ENCODE measurements at regions not wholly inside any gene's neighbourhood (a gene's known extent, or its start where the extent isn't known, plus 50 kb on each side); places are given as distances from the start of the nearest gene placed in this dataset.

DNA sequence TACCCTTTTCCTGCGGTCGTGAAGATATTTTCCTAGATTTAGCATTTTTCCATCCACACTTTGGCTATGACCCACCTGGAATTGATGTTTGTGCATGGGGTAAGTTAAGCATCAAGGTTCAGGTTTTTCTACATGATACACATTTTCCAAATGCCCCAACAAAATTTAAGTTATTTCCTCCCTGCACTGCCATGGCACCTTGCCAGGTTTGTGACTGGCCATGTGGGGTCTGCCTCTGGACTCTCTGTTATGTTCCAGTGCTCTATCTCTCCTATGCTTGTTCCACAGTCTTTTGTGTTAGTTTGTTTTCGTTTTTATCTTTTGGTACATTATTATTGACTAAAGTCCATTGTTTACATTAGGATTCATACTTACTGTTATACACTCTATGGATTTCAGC, 934.3 kb downstream of the TBC1D22A start:
- no peaks in the 10 kb centered on the region for H3K9me2 ChIP-seq (ENCODE audit: insufficient read depth)
- ChIA-PET RAD21 (ENCODE audit: low non-redundant PET in 1 of 2, low total read pairs in 2 of 2, uncharacterized antibody in 2 of 2, unreplicated experiment in 2 of 2) (no interaction called here), CTCF (no interaction called here), POLR2A (no interaction called here)
- no peaks in the 10 kb centered on the region for H3K4me1 ChIP-seq (ENCODE audit: control insufficient read depth in 1 of 2, insufficient read depth in 2 of 2, low read length in 2 of 2)
- intact Hi-C loops (cut with micrococcal nuclease) = no loop called here
- H3K36me3 ChIP-seq (ENCODE audit: control insufficient read depth in 1 of 2, insufficient read depth in 2 of 2, low read length in 2 of 2) = no peaks in the 10 kb centered on the region; a peak in 1 of 4 replicates
- no peaks in the 10 kb centered on the region for H3K79me2 ChIP-seq (ENCODE audit: insufficient read depth, low read length)
- TF ChIP-seq CEBPB (IDR thresholded peaks at IDR 0.05; ENCODE audit: low read depth) (no peak), ZFX (IDR thresholded peaks at IDR 0.05) (no peak), ELF1 (IDR thresholded peaks at IDR 0.05; ENCODE audit: borderline replicate concordance, low read depth) (no peak), SIN3A (IDR thresholded peaks at IDR 0.05; ENCODE audit: low read depth) (no peak), EGR1 (IDR thresholded peaks at IDR 0.05; ENCODE audit: low read depth) (no peak), ZNF274 (IDR thresholded peaks at IDR 0.05; ENCODE audit: low read depth, low read length) (no peak), EZH2 (IDR thresholded peaks at IDR 0.05) (no peak), YY1 (IDR thresholded peaks at IDR 0.05; ENCODE audit: extremely low read depth, insufficient replicate concordance, low read depth, low read length) (no peak), POLR2A (IDR thresholded peaks at IDR 0.05; ENCODE audit: borderline replicate concordance, extremely low read depth, insufficient read depth, insufficient read length) (no peak), CBX3 (IDR thresholded peaks at IDR 0.05; ENCODE audit: low read depth) (no peak), EZH2phosphoT487 (IDR thresholded peaks at IDR 0.05; ENCODE audit: borderline replicate concordance) (no peak), POLR2AphosphoS5 (IDR thresholded peaks at IDR 0.05; ENCODE audit: low read depth, low read length) (no peak), RAD21 (IDR thresholded peaks at IDR 0.05; ENCODE audit: low read depth) (no peak), TCF7L2 (IDR thresholded peaks at IDR 0.05; ENCODE audit: borderline replicate concordance, extremely low read depth, insufficient read depth, insufficient read length) (no peak)
- TF ChIP-seq, protein P1, sequence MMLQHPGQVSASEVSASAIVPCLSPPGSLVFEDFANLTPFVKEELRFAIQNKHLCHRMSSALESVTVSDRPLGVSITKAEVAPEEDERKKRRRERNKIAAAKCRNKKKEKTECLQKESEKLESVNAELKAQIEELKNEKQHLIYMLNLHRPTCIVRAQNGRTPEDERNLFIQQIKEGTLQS (IDR thresholded peaks at IDR 0.05) = no peak
- TF ChIP-seq, protein P2, sequence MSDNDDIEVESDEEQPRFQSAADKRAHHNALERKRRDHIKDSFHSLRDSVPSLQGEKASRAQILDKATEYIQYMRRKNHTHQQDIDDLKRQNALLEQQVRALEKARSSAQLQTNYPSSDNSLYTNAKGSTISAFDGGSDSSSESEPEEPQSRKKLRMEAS (IDR thresholded peaks at IDR 0.05) = no peak
- TF ChIP-seq, protein P3, sequence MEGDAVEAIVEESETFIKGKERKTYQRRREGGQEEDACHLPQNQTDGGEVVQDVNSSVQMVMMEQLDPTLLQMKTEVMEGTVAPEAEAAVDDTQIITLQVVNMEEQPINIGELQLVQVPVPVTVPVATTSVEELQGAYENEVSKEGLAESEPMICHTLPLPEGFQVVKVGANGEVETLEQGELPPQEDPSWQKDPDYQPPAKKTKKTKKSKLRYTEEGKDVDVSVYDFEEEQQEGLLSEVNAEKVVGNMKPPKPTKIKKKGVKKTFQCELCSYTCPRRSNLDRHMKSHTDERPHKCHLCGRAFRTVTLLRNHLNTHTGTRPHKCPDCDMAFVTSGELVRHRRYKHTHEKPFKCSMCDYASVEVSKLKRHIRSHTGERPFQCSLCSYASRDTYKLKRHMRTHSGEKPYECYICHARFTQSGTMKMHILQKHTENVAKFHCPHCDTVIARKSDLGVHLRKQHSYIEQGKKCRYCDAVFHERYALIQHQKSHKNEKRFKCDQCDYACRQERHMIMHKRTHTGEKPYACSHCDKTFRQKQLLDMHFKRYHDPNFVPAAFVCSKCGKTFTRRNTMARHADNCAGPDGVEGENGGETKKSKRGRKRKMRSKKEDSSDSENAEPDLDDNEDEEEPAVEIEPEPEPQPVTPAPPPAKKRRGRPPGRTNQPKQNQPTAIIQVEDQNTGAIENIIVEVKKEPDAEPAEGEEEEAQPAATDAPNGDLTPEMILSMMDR (IDR thresholded peaks at IDR 0.05 in 2 of 3, conservative IDR thresholded peaks at IDR 0.05 in 1 of 3; ENCODE audit: borderline replicate concordance in 1 of 3, insufficient read depth in 1 of 3, low read depth in 2 of 3, low read length in 2 of 3) = no peak
- TF ChIP-seq, protein P4, sequence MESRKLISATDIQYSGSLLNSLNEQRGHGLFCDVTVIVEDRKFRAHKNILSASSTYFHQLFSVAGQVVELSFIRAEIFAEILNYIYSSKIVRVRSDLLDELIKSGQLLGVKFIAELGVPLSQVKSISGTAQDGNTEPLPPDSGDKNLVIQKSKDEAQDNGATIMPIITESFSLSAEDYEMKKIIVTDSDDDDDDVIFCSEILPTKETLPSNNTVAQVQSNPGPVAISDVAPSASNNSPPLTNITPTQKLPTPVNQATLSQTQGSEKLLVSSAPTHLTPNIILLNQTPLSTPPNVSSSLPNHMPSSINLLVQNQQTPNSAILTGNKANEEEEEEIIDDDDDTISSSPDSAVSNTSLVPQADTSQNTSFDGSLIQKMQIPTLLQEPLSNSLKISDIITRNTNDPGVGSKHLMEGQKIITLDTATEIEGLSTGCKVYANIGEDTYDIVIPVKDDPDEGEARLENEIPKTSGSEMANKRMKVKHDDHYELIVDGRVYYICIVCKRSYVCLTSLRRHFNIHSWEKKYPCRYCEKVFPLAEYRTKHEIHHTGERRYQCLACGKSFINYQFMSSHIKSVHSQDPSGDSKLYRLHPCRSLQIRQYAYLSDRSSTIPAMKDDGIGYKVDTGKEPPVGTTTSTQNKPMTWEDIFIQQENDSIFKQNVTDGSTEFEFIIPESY (IDR thresholded peaks at IDR 0.05; ENCODE audit: extremely low read depth, insufficient replicate concordance, low read length) = no peak
- TF ChIP-seq, protein P5, sequence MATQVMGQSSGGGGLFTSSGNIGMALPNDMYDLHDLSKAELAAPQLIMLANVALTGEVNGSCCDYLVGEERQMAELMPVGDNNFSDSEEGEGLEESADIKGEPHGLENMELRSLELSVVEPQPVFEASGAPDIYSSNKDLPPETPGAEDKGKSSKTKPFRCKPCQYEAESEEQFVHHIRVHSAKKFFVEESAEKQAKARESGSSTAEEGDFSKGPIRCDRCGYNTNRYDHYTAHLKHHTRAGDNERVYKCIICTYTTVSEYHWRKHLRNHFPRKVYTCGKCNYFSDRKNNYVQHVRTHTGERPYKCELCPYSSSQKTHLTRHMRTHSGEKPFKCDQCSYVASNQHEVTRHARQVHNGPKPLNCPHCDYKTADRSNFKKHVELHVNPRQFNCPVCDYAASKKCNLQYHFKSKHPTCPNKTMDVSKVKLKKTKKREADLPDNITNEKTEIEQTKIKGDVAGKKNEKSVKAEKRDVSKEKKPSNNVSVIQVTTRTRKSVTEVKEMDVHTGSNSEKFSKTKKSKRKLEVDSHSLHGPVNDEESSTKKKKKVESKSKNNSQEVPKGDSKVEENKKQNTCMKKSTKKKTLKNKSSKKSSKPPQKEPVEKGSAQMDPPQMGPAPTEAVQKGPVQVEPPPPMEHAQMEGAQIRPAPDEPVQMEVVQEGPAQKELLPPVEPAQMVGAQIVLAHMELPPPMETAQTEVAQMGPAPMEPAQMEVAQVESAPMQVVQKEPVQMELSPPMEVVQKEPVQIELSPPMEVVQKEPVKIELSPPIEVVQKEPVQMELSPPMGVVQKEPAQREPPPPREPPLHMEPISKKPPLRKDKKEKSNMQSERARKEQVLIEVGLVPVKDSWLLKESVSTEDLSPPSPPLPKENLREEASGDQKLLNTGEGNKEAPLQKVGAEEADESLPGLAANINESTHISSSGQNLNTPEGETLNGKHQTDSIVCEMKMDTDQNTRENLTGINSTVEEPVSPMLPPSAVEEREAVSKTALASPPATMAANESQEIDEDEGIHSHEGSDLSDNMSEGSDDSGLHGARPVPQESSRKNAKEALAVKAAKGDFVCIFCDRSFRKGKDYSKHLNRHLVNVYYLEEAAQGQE (IDR thresholded peaks at IDR 0.05; ENCODE audit: low read depth) = no peak
- no peaks in the 10 kb centered on the region; a peak in 1 of 4 replicates for H3K9me3 ChIP-seq (ENCODE audit: control insufficient read depth in 1 of 2, insufficient read depth in 1 of 2, low read depth in 1 of 2, low read length in 2 of 2)
- no peak overlapping the region for H3K9ac ChIP-seq (ENCODE audit: low read length)
- no peak overlapping the region for H3K27ac ChIP-seq (ENCODE audit: low read depth, low read length)
- H3K4me3 ChIP-seq (replicated peaks in 1 of 2; ENCODE audit: low read depth in 1 of 2, low read length in 2 of 2) = no peak overlapping the region
- H3K27me3 ChIP-seq (ENCODE audit: insufficient read depth, low read length) = no peaks in the 10 kb centered on the region
- H2AFZ ChIP-seq (ENCODE audit: low read depth, low read length, poor library complexity, severe bottlenecking) = no peak overlapping the region
- no peaks in the 10 kb centered on the region for H4K20me1 ChIP-seq (ENCODE audit: insufficient read depth)
- BruUV-seq (replicated peaks) = no TSS peak
- no peak for ATAC-seq
- H3K4me2 ChIP-seq (ENCODE audit: low read length) = no peak overlapping the region
- DNase-seq (ENCODE audit: low read depth, low spot score) = no peak
